ENCODE measurements at regions not wholly inside any gene's neighbourhood (a gene's known extent, or its start where the extent isn't known, plus 50 kb on each side); places are given as distances from the start of the nearest gene placed in this dataset.

GRCh38 chr20:62539198-62540045, 63.6 kb upstream of the GATA5 start:
- Mint-ChIP-seq H3K27me3 (ENCODE audit: low read depth) (no peaks in the 10 kb centered on the region), H3K4me1 (ENCODE audit: low read depth) (no peaks in the 10 kb centered on the region), H3K9me3 (no peaks in the 10 kb centered on the region), H3K4me3 (no peak overlapping the region), H3K36me3 (ENCODE audit: low read depth) (no peaks in the 10 kb centered on the region), H3K27ac (no peak overlapping the region)

- Mint-ChIP-seq H3K9me3 (no peaks in the 10 kb centered on the region), H3K27ac (no peak overlapping the region), H3K27me3 (ENCODE audit: low read depth) (no peaks in the 10 kb centered on the region), H3K4me1 (ENCODE audit: low read depth) (no peaks in the 10 kb centered on the region), H3K36me3 (ENCODE audit: low read depth) (no peaks in the 10 kb centered on the region), H3K4me3 (no peak overlapping the region)
Measured at GRCh38 chr20:62540504-62540903, 64.7 kb upstream of the GATA5 start.

- H3K27me3 Mint-ChIP-seq (ENCODE audit: low read depth) = no peaks in the 10 kb centered on the region
- H3K36me3 Mint-ChIP-seq (ENCODE audit: low read depth) = no peaks in the 10 kb centered on the region
- H3K9me3 Mint-ChIP-seq = no peaks in the 10 kb centered on the region
- no peak overlapping the region for H3K27ac Mint-ChIP-seq
- H3K4me1 Mint-ChIP-seq (ENCODE audit: low read depth) = no peaks in the 10 kb centered on the region
- no peak overlapping the region for H3K4me3 Mint-ChIP-seq
Measured at GRCh38 chr20:62542862-62543261, 67.1 kb upstream of the GATA5 start.

- no peaks in the 10 kb centered on the region for H3K36me3 Mint-ChIP-seq (ENCODE audit: low read depth)
- peaks cover 5% of the 10 kb centered on the region for H3K27me3 Mint-ChIP-seq (ENCODE audit: low read depth)
- no peak overlapping the region for H3K27ac Mint-ChIP-seq
- H3K9me3 Mint-ChIP-seq = no peaks in the 10 kb centered on the region
- no peaks in the 10 kb centered on the region for H3K4me1 Mint-ChIP-seq (ENCODE audit: low read depth)
- H3K4me3 Mint-ChIP-seq = no peak overlapping the region
Measured at GRCh38 chr20:62543470-62544302, 67.9 kb upstream of the GATA5 start.

- Mint-ChIP-seq H3K9me3 (no peaks in the 10 kb centered on the region), H3K27ac (no peak overlapping the region), H3K4me3 (no peak overlapping the region), H3K4me1 (ENCODE audit: low read depth) (no peaks in the 10 kb centered on the region), H3K36me3 (ENCODE audit: low read depth) (no peaks in the 10 kb centered on the region), H3K27me3 (ENCODE audit: low read depth) (peaks cover 6% of the 10 kb centered on the region)
Measured at GRCh38 chr20:62544505-62545055, 68.8 kb upstream of the GATA5 start.

GRCh38 chr20:62545271-62545670, 69.5 kb upstream of the GATA5 start:
- Mint-ChIP-seq H3K27me3 (ENCODE audit: low read depth) (peaks cover 6% of the 10 kb centered on the region), H3K9me3 (no peaks in the 10 kb centered on the region), H3K27ac (no peak overlapping the region), H3K4me3 (no peak overlapping the region), H3K4me1 (ENCODE audit: low read depth) (no peaks in the 10 kb centered on the region), H3K36me3 (ENCODE audit: low read depth) (no peaks in the 10 kb centered on the region)

GRCh38 chr20:62545901-62546525, 70.2 kb upstream of the GATA5 start:
- H3K4me3 Mint-ChIP-seq = no peak overlapping the region
- H3K4me1 Mint-ChIP-seq (ENCODE audit: low read depth) = peaks cover 4% of the 10 kb centered on the region
- no peaks in the 10 kb centered on the region for H3K9me3 Mint-ChIP-seq
- H3K27ac Mint-ChIP-seq = no peak overlapping the region
- peaks cover 12% of the 10 kb centered on the region for H3K27me3 Mint-ChIP-seq (ENCODE audit: low read depth)
- H3K36me3 Mint-ChIP-seq (ENCODE audit: low read depth) = no peaks in the 10 kb centered on the region

GRCh38 chr20:62546606-62547005, 70.8 kb upstream of the GATA5 start:
- no peak overlapping the region for H3K4me3 Mint-ChIP-seq
- no peaks in the 10 kb centered on the region for H3K9me3 Mint-ChIP-seq
- H3K4me1 Mint-ChIP-seq (ENCODE audit: low read depth) = peaks cover 4% of the 10 kb centered on the region
- peaks cover 13% of the 10 kb centered on the region for H3K27me3 Mint-ChIP-seq (ENCODE audit: low read depth)
- no peak overlapping the region for H3K27ac Mint-ChIP-seq
- H3K36me3 Mint-ChIP-seq (ENCODE audit: low read depth) = no peaks in the 10 kb centered on the region

GRCh38 chr20:62547364-62547763, 71.6 kb upstream of the GATA5 start:
- peaks cover 4% of the 10 kb centered on the region for H3K4me1 Mint-ChIP-seq (ENCODE audit: low read depth)
- no peak overlapping the region for H3K27ac Mint-ChIP-seq
- no peaks in the 10 kb centered on the region for H3K9me3 Mint-ChIP-seq
- peaks cover 17% of the 10 kb centered on the region for H3K27me3 Mint-ChIP-seq (ENCODE audit: low read depth)
- H3K36me3 Mint-ChIP-seq (ENCODE audit: low read depth) = no peaks in the 10 kb centered on the region
- H3K4me3 Mint-ChIP-seq = no peak overlapping the region

- Mint-ChIP-seq H3K27ac (no peak overlapping the region), H3K36me3 (ENCODE audit: low read depth) (no peaks in the 10 kb centered on the region), H3K4me3 (no peak overlapping the region), H3K9me3 (no peaks in the 10 kb centered on the region), H3K27me3 (ENCODE audit: low read depth) (peaks cover 23% of the 10 kb centered on the region), H3K4me1 (ENCODE audit: low read depth) (peaks cover 6% of the 10 kb centered on the region)
Measured at GRCh38 chr20:62548471-62548870, 72.7 kb upstream of the GATA5 start.

GRCh38 chr20:62549029-62549428, 73.2 kb upstream of the GATA5 start:
- Mint-ChIP-seq H3K27me3 (ENCODE audit: low read depth) (peaks cover 28% of the 10 kb centered on the region), H3K36me3 (ENCODE audit: low read depth) (no peaks in the 10 kb centered on the region), H3K4me3 (no peak overlapping the region), H3K9me3 (no peaks in the 10 kb centered on the region), H3K27ac (no peak overlapping the region), H3K4me1 (ENCODE audit: low read depth) (peaks cover 6% of the 10 kb centered on the region)

GRCh38 chr20:62549499-62550086, 73.8 kb upstream of the GATA5 start:
- no peak overlapping the region for H3K4me3 Mint-ChIP-seq
- H3K4me1 Mint-ChIP-seq (ENCODE audit: low read depth) = peaks cover 6% of the 10 kb centered on the region

GRCh38 chr20:62550087-62550632, 74.4 kb upstream of the GATA5 start:
- H3K27me3 Mint-ChIP-seq (ENCODE audit: low read depth) = peaks cover 28% of the 10 kb centered on the region
- H3K9me3 Mint-ChIP-seq = no peaks in the 10 kb centered on the region
- H3K36me3 Mint-ChIP-seq (ENCODE audit: low read depth) = no peaks in the 10 kb centered on the region
- H3K4me3 Mint-ChIP-seq = no peak overlapping the region
- H3K27ac Mint-ChIP-seq = no peak overlapping the region
- peaks cover 6% of the 10 kb centered on the region for H3K4me1 Mint-ChIP-seq (ENCODE audit: low read depth)

More at GRCh38 chr20:62549499-62550086, 73.8 kb upstream of the GATA5 start:
- Mint-ChIP-seq H3K27ac (no peak overlapping the region), H3K9me3 (no peaks in the 10 kb centered on the region), H3K27me3 (ENCODE audit: low read depth) (peaks cover 28% of the 10 kb centered on the region), H3K36me3 (ENCODE audit: low read depth) (no peaks in the 10 kb centered on the region)
